ENCODE measurements at regions not wholly inside any gene's neighbourhood (a gene's known extent, or its start where the extent isn't known, plus 50 kb on each side); places are given as distances from the start of the nearest gene placed in this dataset.

GRCh38 chr10:51000164-51000563, 74.1 kb upstream of the PRKG1 start:
- Histone ChIP-seq H3K4me1 (peaks cover 38 to 65% of the 10 kb centered on the region in 2 donors), H3K36me3 (no peaks in the 10 kb centered on the region), H3K4me3 (no peak overlapping the region), H3K9me3 (no peaks in the 10 kb centered on the region), H3K27ac (peak overlapping the region in 1 of 4 donors; percentile 39), H3K27me3 (no peaks in the 10 kb centered on the region)
- no peak for DNase-seq
- ATAC-seq = no peak
- TF ChIP-seq CTCF (IDR thresholded peaks at IDR 0.05 in 4 of 5, conservative IDR thresholded peaks at IDR 0.05 in 1 of 5) (no peak), POLR2A (IDR thresholded peaks at IDR 0.05) (no peak)
- in situ Hi-C loops (cut with MboI; ENCODE audit: low sequenced_read_pairs in 4 of 4) = loop anchor here in 3 of 4 donors (10.0 to 25.0 kb wide), 3 partner anchors 425 to 1215 kb away; no protein-coding TSS in a partner anchor
- intact Hi-C loops (cut with DNase I; ENCODE audit: low total_unique reads) = loop anchor here (2.0 to 5.0 kb wide), 2 partner anchors 47 to 423 kb away; no protein-coding TSS in a partner anchor

GRCh38 chr10:51000976-51001375, 73.3 kb upstream of the PRKG1 start:
- Histone ChIP-seq H3K9me3 (no peaks in the 10 kb centered on the region), H3K4me1 (peaks cover 43 to 65% of the 10 kb centered on the region in 2 donors), H3K27ac (peak overlapping the region in 2 of 4 donors; percentile 1 to 25), H3K27me3 (no peaks in the 10 kb centered on the region), H3K4me3 (no peak overlapping the region), H3K36me3 (no peaks in the 10 kb centered on the region)
- TF ChIP-seq POLR2A (IDR thresholded peaks at IDR 0.05) (no peak), CTCF (IDR thresholded peaks at IDR 0.05 in 4 of 5, conservative IDR thresholded peaks at IDR 0.05 in 1 of 5) (no peak)
- ATAC-seq (no peak), DNase-seq (no peak)
- in situ Hi-C loops (cut with MboI; ENCODE audit: low sequenced_read_pairs in 4 of 4) (loop anchor here in 3 of 4 donors (10.0 to 25.0 kb wide), 3 partner anchors 424 to 1214 kb away; no protein-coding TSS in a partner anchor), intact Hi-C loops (cut with DNase I; ENCODE audit: low total_unique reads) (loop anchor here (2.0 to 5.0 kb wide), 2 partner anchors 46 to 422 kb away; no protein-coding TSS in a partner anchor)

GRCh38 chr10:51001587-51001986, 72.7 kb upstream of the PRKG1 start:
- H3K27ac ChIP-seq = peak overlapping the region in 2 of 4 donors; percentile 1 to 25
- peaks cover 43 to 65% of the 10 kb centered on the region in 2 donors for H3K4me1 ChIP-seq
- no peaks in the 10 kb centered on the region for H3K9me3 ChIP-seq
- TF ChIP-seq POLR2A (IDR thresholded peaks at IDR 0.05) = no peak
- peak; percentile 45 to 66 (median 53) for TF ChIP-seq CTCF (IDR thresholded peaks at IDR 0.05 in 4 of 5, conservative IDR thresholded peaks at IDR 0.05 in 1 of 5)
- no peaks in the 10 kb centered on the region for H3K27me3 ChIP-seq
- H3K4me3 ChIP-seq = no peak overlapping the region
- no peaks in the 10 kb centered on the region for H3K36me3 ChIP-seq
- no peak for DNase-seq
- in situ Hi-C loops (cut with MboI; ENCODE audit: low sequenced_read_pairs in 4 of 4) = loop anchor here in 3 of 4 donors (10.0 to 25.0 kb wide), 3 partner anchors 423 to 1213 kb away; no protein-coding TSS in a partner anchor
- intact Hi-C loops (cut with DNase I; ENCODE audit: low total_unique reads) = loop anchor here (2.0 to 5.0 kb wide), 2 partner anchors 46 to 421 kb away; no protein-coding TSS in a partner anchor
- ATAC-seq = peak; percentile 50 to 72

GRCh38 chr10:51002469-51002868, 71.8 kb upstream of the PRKG1 start:
- Histone ChIP-seq H3K9me3 (no peaks in the 10 kb centered on the region), H3K36me3 (no peaks in the 10 kb centered on the region), H3K4me3 (no peak overlapping the region), H3K27ac (peak overlapping the region in 3 of 4 donors; percentile 9 to 14 (median 13)), H3K27me3 (no peaks in the 10 kb centered on the region), H3K4me1 (peaks cover 35 to 63% of the 10 kb centered on the region in 2 donors)
- ATAC-seq = no peak
- intact Hi-C loops (cut with DNase I; ENCODE audit: low total_unique reads) (loop anchor here (5.0 kb wide), 1 partner anchor 45 kb away; no protein-coding TSS in a partner anchor), in situ Hi-C loops (cut with MboI; ENCODE audit: low sequenced_read_pairs in 4 of 4) (loop anchor here in 3 of 4 donors (10.0 to 25.0 kb wide), 3 partner anchors 422 to 1212 kb away; no protein-coding TSS in a partner anchor)
- TF ChIP-seq POLR2A (IDR thresholded peaks at IDR 0.05) = no peak
- no peak for TF ChIP-seq CTCF (IDR thresholded peaks at IDR 0.05 in 4 of 5, conservative IDR thresholded peaks at IDR 0.05 in 1 of 5)
- no peak for DNase-seq
